Liver (tissue), 3 donors: ENCODE measurements at regions not wholly inside any gene's neighbourhood (a gene's known extent, or its start where the extent isn't known, plus 50 kb on each side); places are given as distances from the start of the nearest gene placed in this dataset.

ENCODE experiments used
- ATF3 ChIP-seq: IDR thresholded peaks from 2 replicates; pipeline ENCODE4 v1.6.1; 2016; ENCODE audit warnings: antibody characterized with exemption
- CTCF ChIP-seq: fragments of 150-350 bp; IDR thresholded peaks from 2 replicates; pipeline ENCODE4 v1.5.1; 2017; ENCODE audit warnings: improper control_type of control experiment, low read depth, low read length; ENCODE audit not compliant: missing input control
- SP1 ChIP-seq: IDR thresholded peaks from 2 replicates; pipeline ENCODE4 v1.6.1; 2018; ENCODE audit warnings: antibody characterized with exemption, mild to moderate bottlenecking
- TAF1 ChIP-seq: conservative IDR thresholded peaks from 2 replicates; pipeline ENCODE4 v1.6.1; 2016; ENCODE audit warnings: antibody characterized with exemption, mild to moderate bottlenecking
- donor health status: healthy.
- donor health status: healthy.

- TF ChIP-seq TAF1 (no peak), SP1 (no peak), CTCF (no peak), ATF3 (no peak)
Measured at GRCh38 chr2:9154061-9154460, 52.6 kb upstream of the ASAP2 start.
